PC-3 (cell line): ENCODE measurements at regions not wholly inside any gene's neighbourhood (a gene's known extent, or its start where the extent isn't known, plus 50 kb on each side); places are given as distances from the start of the nearest gene placed in this dataset.

Experiments used
- ATAC-seq: fragments of 200-7000 bp; cut with Tn5 transposase; 2 replicates; pipeline ENCODE4 v1.9.1; 2020; ENCODE audit warnings: mild to moderate bottlenecking, moderate library complexity
- BruUV-seq: library from RNA; stranded (reverse); fragments of 400-500 nt; replicated peaks from 2 replicates; lab custom pipeline; 2021; lab: Mats Ljungman, UMichigan
- CTCF ChIA-PET: fragments of 300-600 bp; sonication (Branson Sonifier 250); formaldehyde crosslinking; loops from one replicate; lab custom pipeline; 2022; ENCODE audit warnings: antibody characterized with exemption; lab: Charles Lee
- POLR2A ChIA-PET: fragments of 300-600 bp; sonication (Branson Sonifier 250); formaldehyde crosslinking; loops from one replicate; lab custom pipeline; 2022; ENCODE audit warnings: antibody characterized with exemption; ENCODE audit not compliant: unreplicated experiment; lab: Charles Lee
- DNase-seq: peaks from one replicate; pipeline ENCODE4 v3.0.0-alpha.2; 2015
- H2AFZ ChIP-seq: fragments of 300-600 bp; sonication (generic); 2 replicates; pipeline ENCODE4 v1.6.0; 2016; ENCODE audit warnings: antibody characterized with exemption, low read length
- H3F3A ChIP-seq: fragments of 300-600 bp; sonication (generic); one replicate; pipeline ENCODE4 v1.6.0; 2017; ENCODE audit warnings: antibody characterized with exemption, low read length, control low read depth, mild to moderate bottlenecking; ENCODE audit not compliant: unreplicated experiment
- H3K27ac ChIP-seq: fragments of 300-600 bp; sonication (generic); 2 replicates; pipeline ENCODE4 v1.5.1; 2016; ENCODE audit warnings: mild to moderate bottlenecking, low read length
- H3K27me3 ChIP-seq: fragments of 300-600 bp; sonication (generic); 2 replicates; pipeline ENCODE4 v1.6.1; 2016; ENCODE audit warnings: low read length, mixed read lengths
- H3K36me3 ChIP-seq: fragments of 300-600 bp; sonication (generic); 2 replicates; pipeline ENCODE4 v1.6.1; 2016; ENCODE audit warnings: low read depth, mixed run types, low read length, mixed read lengths
- H3K4me1 ChIP-seq: fragments of 300-600 bp; sonication (generic); 2 replicates; pipeline ENCODE4 v1.5.1; 2016; ENCODE audit warnings: low read length; ENCODE audit not compliant: insufficient read depth
- H3K4me2 ChIP-seq: fragments of 300-600 bp; sonication (generic); 2 replicates; pipeline ENCODE4 v1.6.0; 2016; ENCODE audit warnings: low read length
- H3K4me3 ChIP-seq: fragments of 300-600 bp; sonication (generic); 2 replicates; pipeline ENCODE4 v1.5.1; 2016; ENCODE audit warnings: mild to moderate bottlenecking, low read length, mixed read lengths
- H3K79me2 ChIP-seq: fragments of 300-600 bp; sonication (generic); 2 replicates; pipeline ENCODE4 v1.6.1; 2017; ENCODE audit warnings: low read length, mixed read lengths
- H3K9ac ChIP-seq: fragments of 300-600 bp; sonication (generic); 2 replicates; pipeline ENCODE4 v1.6.0; 2016; ENCODE audit warnings: mild to moderate bottlenecking, low read length
- H3K9me2 ChIP-seq: fragments of 300-600 bp; sonication (generic); replicated peaks from 2 replicates; pipeline ENCODE4 v1.6.1; 2016; ENCODE audit warnings: mixed run types, low read length, mixed read lengths
- H3K9me3 ChIP-seq: fragments of 300-600 bp; sonication (generic); 2 replicates; pipeline ENCODE4 v1.6.1; 2016; ENCODE audit warnings: low read length, mixed read lengths
- H4K20me1 ChIP-seq: fragments of 300-600 bp; sonication (generic); 2 replicates; pipeline ENCODE4 v1.6.1; 2016; ENCODE audit warnings: low read length, mixed read lengths
- EZH2 ChIP-seq: fragments of 300-600 bp; sonication (generic); IDR thresholded peaks from one replicate; pipeline ENCODE4 v1.6.1; 2017; ENCODE audit warnings: antibody characterized with exemption, mild to moderate bottlenecking, low read length; ENCODE audit not compliant: unreplicated experiment
- EZH2phosphoT487 ChIP-seq: fragments of 300-600 bp; sonication (generic); IDR thresholded peaks from 2 replicates; pipeline ENCODE4 v1.6.1; 2018; ENCODE audit warnings: mild to moderate bottlenecking, antibody characterized with exemption, low read length, borderline replicate concordance
- intact Hi-C: fragments of 100-400 bp; cut with micrococcal nuclease; formaldehyde crosslinking; loops from 2 replicates; pipeline ENCODE4 v1.9.0; 2023
- TF ChIP-seq, protein P1 (sequence below): fragments of 300-600 bp; sonication (generic); conservative IDR thresholded peaks from 2 replicates; pipeline ENCODE4 v1.5.1; 2017; ENCODE audit warnings: antibody characterized with exemption, low read depth, mild to moderate bottlenecking, low read length

- intact Hi-C loops = no loop called here
- CTCF ChIA-PET = no interaction called here
- no peak for DNase-seq
- H2AFZ ChIP-seq = no peak overlapping the region
- no peak for ATAC-seq
- H3K4me3 ChIP-seq = no peak overlapping the region
- BruUV-seq = no TSS peak
- H3K4me1 ChIP-seq = peaks cover 31% of the 10 kb centered on the region
- H4K20me1 ChIP-seq = no peaks in the 10 kb centered on the region
- H3K27me3 ChIP-seq = no peaks in the 10 kb centered on the region
- no peaks in the 10 kb centered on the region for H3K79me2 ChIP-seq
- H3K9me3 ChIP-seq = peaks cover 4% of the 10 kb centered on the region; the same call in 1 of the 2 replicates
- TF ChIP-seq, protein P1, sequence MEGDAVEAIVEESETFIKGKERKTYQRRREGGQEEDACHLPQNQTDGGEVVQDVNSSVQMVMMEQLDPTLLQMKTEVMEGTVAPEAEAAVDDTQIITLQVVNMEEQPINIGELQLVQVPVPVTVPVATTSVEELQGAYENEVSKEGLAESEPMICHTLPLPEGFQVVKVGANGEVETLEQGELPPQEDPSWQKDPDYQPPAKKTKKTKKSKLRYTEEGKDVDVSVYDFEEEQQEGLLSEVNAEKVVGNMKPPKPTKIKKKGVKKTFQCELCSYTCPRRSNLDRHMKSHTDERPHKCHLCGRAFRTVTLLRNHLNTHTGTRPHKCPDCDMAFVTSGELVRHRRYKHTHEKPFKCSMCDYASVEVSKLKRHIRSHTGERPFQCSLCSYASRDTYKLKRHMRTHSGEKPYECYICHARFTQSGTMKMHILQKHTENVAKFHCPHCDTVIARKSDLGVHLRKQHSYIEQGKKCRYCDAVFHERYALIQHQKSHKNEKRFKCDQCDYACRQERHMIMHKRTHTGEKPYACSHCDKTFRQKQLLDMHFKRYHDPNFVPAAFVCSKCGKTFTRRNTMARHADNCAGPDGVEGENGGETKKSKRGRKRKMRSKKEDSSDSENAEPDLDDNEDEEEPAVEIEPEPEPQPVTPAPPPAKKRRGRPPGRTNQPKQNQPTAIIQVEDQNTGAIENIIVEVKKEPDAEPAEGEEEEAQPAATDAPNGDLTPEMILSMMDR = no peak
- no peak for TF ChIP-seq EZH2
- no peak for TF ChIP-seq EZH2phosphoT487
- no peaks in the 10 kb centered on the region for H3F3A ChIP-seq
- no peaks in the 10 kb centered on the region for H3K9me2 ChIP-seq
- no peak overlapping the region for H3K27ac ChIP-seq
- H3K36me3 ChIP-seq = no peaks in the 10 kb centered on the region
- POLR2A ChIA-PET = no interaction called here
- H3K9ac ChIP-seq = no peak overlapping the region
- peak overlapping the region; percentile 46; the same call in 1 of the 2 replicates for H3K4me2 ChIP-seq
Observed at GRCh38 chr14:38103542-38104225, 104.0 kb upstream of the SSTR1 start.

- Histone ChIP-seq H3K4me2 (peak overlapping the region; percentile 65), H3F3A (no peaks in the 10 kb centered on the region), H3K9ac (no peak overlapping the region; the same call in 1 of the 2 replicates), H3K27me3 (no peaks in the 10 kb centered on the region), H3K9me2 (no peaks in the 10 kb centered on the region), H3K9me3 (peaks cover 4% of the 10 kb centered on the region; the same call in 1 of the 2 replicates), H3K36me3 (no peaks in the 10 kb centered on the region), H4K20me1 (no peaks in the 10 kb centered on the region), H3K4me1 (peaks cover 35% of the 10 kb centered on the region), H3K79me2 (no peaks in the 10 kb centered on the region), H3K4me3 (no peak overlapping the region), H3K27ac (peak overlapping the region; percentile 66), H2AFZ (0 out of 2 replicates have a peak overlapping the region, but pooled peaks have one; percentile 43)
- DNase-seq (peak; percentile 86), ATAC-seq (no peak)
- intact Hi-C loops = no loop called here
- TF ChIP-seq EZH2phosphoT487 (no peak), EZH2 (no peak)
- TF ChIP-seq, protein P1 = no peak
- BruUV-seq = no TSS peak
- ChIA-PET CTCF (no interaction called here), POLR2A (no interaction called here)
Observed at GRCh38 chr14:38105106-38105702, 102.5 kb upstream of the SSTR1 start.

DNA sequence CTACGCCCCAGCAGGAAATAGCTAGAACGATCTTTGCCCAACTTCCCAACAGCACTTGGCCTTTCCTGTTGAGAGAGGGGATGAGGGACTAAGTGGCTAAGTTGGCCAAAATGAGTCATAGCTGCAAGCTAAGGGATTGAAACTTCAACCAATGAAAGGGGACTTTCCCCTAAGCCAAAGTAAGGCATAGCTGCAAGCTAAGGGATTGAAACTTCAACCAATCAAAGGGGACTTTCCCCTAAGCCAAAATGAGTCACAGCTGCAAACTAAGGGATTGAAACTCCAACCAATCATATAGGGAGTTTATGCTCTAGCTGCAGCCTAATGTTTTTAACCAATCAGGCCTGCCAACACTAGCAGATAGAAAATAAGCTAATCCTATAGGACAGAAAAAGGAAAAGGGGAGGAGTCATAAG, 100.5 kb upstream of the SSTR1 start:
- H2AFZ ChIP-seq = no peak overlapping the region
- H3K4me2 ChIP-seq = peak overlapping the region; percentile 27; the same call in 1 of the 2 replicates
- no peak overlapping the region for H3K27ac ChIP-seq
- H3K9me3 ChIP-seq = peaks cover 4% of the 10 kb centered on the region; the same call in 1 of the 2 replicates
- no peaks in the 10 kb centered on the region for H3K27me3 ChIP-seq
- H3K4me1 ChIP-seq = peaks cover 35% of the 10 kb centered on the region
- ChIA-PET CTCF (no interaction called here), POLR2A (no interaction called here)
- TF ChIP-seq EZH2 = no peak
- TF ChIP-seq, protein P1 = no peak
- TF ChIP-seq EZH2phosphoT487 = no peak
- peak overlapping the region; percentile 22; the same call in 1 of the 2 replicates for H3K4me3 ChIP-seq
- H3K36me3 ChIP-seq = no peaks in the 10 kb centered on the region
- BruUV-seq = no TSS peak
- H3K9ac ChIP-seq = no peak overlapping the region
- H3K79me2 ChIP-seq = no peaks in the 10 kb centered on the region
- H3F3A ChIP-seq = no peaks in the 10 kb centered on the region
- H4K20me1 ChIP-seq = no peaks in the 10 kb centered on the region
- intact Hi-C loops = no loop called here
- H3K9me2 ChIP-seq = no peaks in the 10 kb centered on the region
- peak; percentile 28 for DNase-seq
- no peak for ATAC-seq
